Neural progenitor cell (in vitro differentiated cells): ENCODE measurements at regions not wholly inside any gene's neighbourhood (a gene's known extent, or its start where the extent isn't known, plus 50 kb on each side); places are given as distances from the start of the nearest gene placed in this dataset.
A peak's percentile ranks its signal among the peaks of the same experiment; 100 is the strongest.

Source experiments
- DNase-seq: peaks from one replicate; pipeline ENCODE4 v3.0.0-alpha.2; 2016; ENCODE audit warnings: low spot score
- H2AFZ ChIP-seq: fragments of 200-600 bp; sonication (generic); replicated peaks from 2 replicates; pipeline ENCODE4 v1.6.1; 2016; ENCODE audit warnings: antibody characterized with exemption
- H3F3A ChIP-seq: fragments of 200-600 bp; sonication (generic); 2 replicates; pipeline ENCODE4 v1.6.1; 2016; ENCODE audit warnings: antibody characterized with exemption, low read depth
- H3K27ac ChIP-seq: fragments of 200-600 bp; sonication (generic); 2 replicates; pipeline ENCODE4 v1.5.1; 2016; ENCODE audit warnings: mild to moderate bottlenecking
- H3K27me3 ChIP-seq: fragments of 200-600 bp; sonication (generic); 2 replicates; pipeline ENCODE4 v1.6.1; 2016; ENCODE audit warnings: mild to moderate bottlenecking, moderate library complexity
- H3K36me3 ChIP-seq: fragments of 200-600 bp; sonication (generic); 2 replicates; pipeline ENCODE4 v1.5.1; 2016
- H3K4me1 ChIP-seq: fragments of 200-600 bp; sonication (generic); 2 replicates; pipeline ENCODE4 v1.6.1; 2016; ENCODE audit warnings: mixed run types
- H3K4me2 ChIP-seq: fragments of 200-600 bp; sonication (generic); 2 replicates; pipeline ENCODE4 v1.6.1; 2016
- H3K4me3 ChIP-seq: fragments of 200-600 bp; sonication (generic); 2 replicates; pipeline ENCODE4 v1.5.1; 2016
- H3K79me2 ChIP-seq: fragments of 200-600 bp; sonication (generic); 2 replicates; pipeline ENCODE4 v1.6.1; 2016; ENCODE audit warnings: low read depth
- H3K9ac ChIP-seq: fragments of 200-600 bp; sonication (generic); 2 replicates; pipeline ENCODE4 v1.6.1; 2016
- H3K9me3 ChIP-seq: fragments of 200-600 bp; sonication (generic); 2 replicates; pipeline ENCODE4 v1.5.1; 2016; ENCODE audit warnings: low read depth
- H4K20me1 ChIP-seq: fragments of 200-600 bp; sonication (generic); 2 replicates; pipeline ENCODE4 v1.6.1; 2016; ENCODE audit warnings: low read depth
- H3K27ac Mint-ChIP-seq: 3 replicates; pipeline ENCODE4 v1.8.0; 2021; ENCODE audit warnings: mixed read lengths
- H3K27me3 Mint-ChIP-seq: 2 replicates; pipeline ENCODE4 v1.8.0; 2022; ENCODE audit warnings: low read depth, mild to moderate bottlenecking, inconsistent platforms, moderate library complexity, mixed read lengths; ENCODE audit not compliant: insufficient read depth
- H3K36me3 Mint-ChIP-seq: 3 replicates; pipeline ENCODE4 v1.8.0; 2021; ENCODE audit warnings: mixed read lengths
- H3K4me1 Mint-ChIP-seq: 3 replicates; pipeline ENCODE4 v1.8.0; 2021; ENCODE audit warnings: mixed read lengths
- H3K4me3 Mint-ChIP-seq: 3 replicates; pipeline ENCODE4 v1.8.0; 2021; ENCODE audit warnings: mild to moderate bottlenecking, moderate library complexity, mixed read lengths
- H3K9me3 Mint-ChIP-seq: 3 replicates; pipeline ENCODE4 v1.8.0; 2020; ENCODE audit warnings: mixed read lengths
- CTCF ChIP-seq: fragments of 200-600 bp; sonication (generic); IDR thresholded peaks from 2 replicates; pipeline ENCODE4 v1.5.1; 2017; ENCODE audit warnings: antibody characterized with exemption, mild to moderate bottlenecking
- EZH2 ChIP-seq: fragments of 200-600 bp; sonication (generic); IDR thresholded peaks from 2 replicates; pipeline ENCODE4 v1.6.1; 2017; ENCODE audit warnings: antibody characterized with exemption, mild to moderate bottlenecking, moderate library complexity
- EZH2phosphoT487 ChIP-seq: fragments of 200-600 bp; sonication (generic); IDR thresholded peaks from 2 replicates; pipeline ENCODE4 v1.6.1; 2017; ENCODE audit warnings: antibody characterized with exemption

- Mint-ChIP-seq H3K27me3 (no peaks in the 10 kb centered on the region), H3K4me1 (no peaks in the 10 kb centered on the region), H3K27ac (peak overlapping the region; percentile 31), H3K36me3 (no peaks in the 10 kb centered on the region), H3K4me3 (no peak overlapping the region), H3K9me3 (no peaks in the 10 kb centered on the region)
- Histone ChIP-seq H3F3A (no peaks in the 10 kb centered on the region), H3K9me3 (no peaks in the 10 kb centered on the region), H3K4me3 (no peak overlapping the region), H3K79me2 (no peaks in the 10 kb centered on the region), H3K4me1 (no peaks in the 10 kb centered on the region), H4K20me1 (no peaks in the 10 kb centered on the region), H3K27me3 (no peaks in the 10 kb centered on the region), H3K9ac (no peak overlapping the region), H3K4me2 (no peak overlapping the region), H2AFZ (no peak overlapping the region), H3K27ac (no peak overlapping the region), H3K36me3 (no peaks in the 10 kb centered on the region)
- no peak for DNase-seq
- TF ChIP-seq CTCF (no peak), EZH2 (no peak), EZH2phosphoT487 (no peak)
These were observed 197.7 kb upstream of the CNOT2 start for GRCh38 chr12:70045514-70045913.

- Histone ChIP-seq H3K4me3 (no peak overlapping the region), H2AFZ (no peak overlapping the region), H3K27ac (no peak overlapping the region), H3K9ac (no peak overlapping the region), H3K36me3 (no peaks in the 10 kb centered on the region), H3K79me2 (no peaks in the 10 kb centered on the region), H4K20me1 (no peaks in the 10 kb centered on the region), H3K4me2 (no peak overlapping the region), H3F3A (no peaks in the 10 kb centered on the region), H3K27me3 (no peaks in the 10 kb centered on the region), H3K4me1 (no peaks in the 10 kb centered on the region), H3K9me3 (no peaks in the 10 kb centered on the region)
- Mint-ChIP-seq H3K27ac (no peak overlapping the region), H3K36me3 (no peaks in the 10 kb centered on the region), H3K27me3 (no peaks in the 10 kb centered on the region), H3K4me3 (no peak overlapping the region), H3K4me1 (no peaks in the 10 kb centered on the region), H3K9me3 (peaks cover 2% of the 10 kb centered on the region)
- DNase-seq: no peak
- TF ChIP-seq EZH2 (no peak), EZH2phosphoT487 (no peak)
These were observed 194.5 kb upstream of the CNOT2 start for GRCh38 chr12:70048521-70049250.

GRCh38 chr12:70049596-70050360 lies 193.5 kb upstream of the CNOT2 start:
- Mint-ChIP-seq H3K27ac (no peak overlapping the region), H3K9me3 (peaks cover 2% of the 10 kb centered on the region), H3K27me3 (no peaks in the 10 kb centered on the region), H3K4me1 (no peaks in the 10 kb centered on the region), H3K4me3 (no peak overlapping the region), H3K36me3 (no peaks in the 10 kb centered on the region)
- Histone ChIP-seq H3K4me3 (no peak overlapping the region), H3K4me2 (no peak overlapping the region), H3F3A (no peaks in the 10 kb centered on the region), H3K27ac (no peak overlapping the region), H3K27me3 (no peaks in the 10 kb centered on the region), H2AFZ (no peak overlapping the region), H4K20me1 (no peaks in the 10 kb centered on the region), H3K9ac (no peak overlapping the region), H3K9me3 (no peaks in the 10 kb centered on the region), H3K79me2 (no peaks in the 10 kb centered on the region), H3K36me3 (no peaks in the 10 kb centered on the region), H3K4me1 (no peaks in the 10 kb centered on the region)
- no peak for DNase-seq
- TF ChIP-seq EZH2 (no peak), CTCF (no peak), EZH2phosphoT487 (no peak)

GRCh38 chr12:70052476-70052875 lies 190.8 kb upstream of the CNOT2 start:
- Mint-ChIP-seq H3K27ac (no peak overlapping the region), H3K27me3 (no peaks in the 10 kb centered on the region), H3K9me3 (peaks cover 2% of the 10 kb centered on the region), H3K36me3 (no peaks in the 10 kb centered on the region), H3K4me1 (no peaks in the 10 kb centered on the region), H3K4me3 (no peak overlapping the region)
- no peak overlapping the region for H3K27ac ChIP-seq
- H3F3A ChIP-seq: no peaks in the 10 kb centered on the region
- H3K36me3 ChIP-seq: no peaks in the 10 kb centered on the region
- H3K4me2 ChIP-seq: no peak overlapping the region
- H3K27me3 ChIP-seq: no peaks in the 10 kb centered on the region
- H3K9ac ChIP-seq: no peak overlapping the region
- no peaks in the 10 kb centered on the region for H3K79me2 ChIP-seq
- no peaks in the 10 kb centered on the region for H3K4me1 ChIP-seq
- H4K20me1 ChIP-seq: no peaks in the 10 kb centered on the region
- H2AFZ ChIP-seq: no peak overlapping the region
- no peak for DNase-seq
- H3K9me3 ChIP-seq: no peaks in the 10 kb centered on the region
- no peak overlapping the region for H3K4me3 ChIP-seq
- no peak for TF ChIP-seq EZH2phosphoT487
- TF ChIP-seq CTCF: no peak
- TF ChIP-seq EZH2: no peak
